ENCODE measurements at regions not wholly inside any gene's neighbourhood (a gene's known extent, or its start where the extent isn't known, plus 50 kb on each side); places are given as distances from the start of the nearest gene placed in this dataset.

GRCh38 chr3:64336488-64336887 lies 111.2 kb upstream of the PRICKLE2 start:
- Mint-ChIP-seq H3K36me3 (ENCODE audit: unreplicated experiment) (no peaks in the 10 kb centered on the region), H3K27me3 (ENCODE audit: unreplicated experiment) (no peaks in the 10 kb centered on the region), H3K9me3 (ENCODE audit: unreplicated experiment) (no peaks in the 10 kb centered on the region), H3K4me3 (ENCODE audit: unreplicated experiment) (no peak overlapping the region), H3K4me1 (ENCODE audit: unreplicated experiment) (peaks cover 36% of the 10 kb centered on the region), H3K27ac (ENCODE audit: unreplicated experiment) (no peak overlapping the region)
- TF ChIP-seq CTCF (IDR thresholded peaks at IDR 0.05) = no peak
- DNase-seq (ENCODE audit: extremely low spot score, unreplicated experiment) = no peak

DNA sequence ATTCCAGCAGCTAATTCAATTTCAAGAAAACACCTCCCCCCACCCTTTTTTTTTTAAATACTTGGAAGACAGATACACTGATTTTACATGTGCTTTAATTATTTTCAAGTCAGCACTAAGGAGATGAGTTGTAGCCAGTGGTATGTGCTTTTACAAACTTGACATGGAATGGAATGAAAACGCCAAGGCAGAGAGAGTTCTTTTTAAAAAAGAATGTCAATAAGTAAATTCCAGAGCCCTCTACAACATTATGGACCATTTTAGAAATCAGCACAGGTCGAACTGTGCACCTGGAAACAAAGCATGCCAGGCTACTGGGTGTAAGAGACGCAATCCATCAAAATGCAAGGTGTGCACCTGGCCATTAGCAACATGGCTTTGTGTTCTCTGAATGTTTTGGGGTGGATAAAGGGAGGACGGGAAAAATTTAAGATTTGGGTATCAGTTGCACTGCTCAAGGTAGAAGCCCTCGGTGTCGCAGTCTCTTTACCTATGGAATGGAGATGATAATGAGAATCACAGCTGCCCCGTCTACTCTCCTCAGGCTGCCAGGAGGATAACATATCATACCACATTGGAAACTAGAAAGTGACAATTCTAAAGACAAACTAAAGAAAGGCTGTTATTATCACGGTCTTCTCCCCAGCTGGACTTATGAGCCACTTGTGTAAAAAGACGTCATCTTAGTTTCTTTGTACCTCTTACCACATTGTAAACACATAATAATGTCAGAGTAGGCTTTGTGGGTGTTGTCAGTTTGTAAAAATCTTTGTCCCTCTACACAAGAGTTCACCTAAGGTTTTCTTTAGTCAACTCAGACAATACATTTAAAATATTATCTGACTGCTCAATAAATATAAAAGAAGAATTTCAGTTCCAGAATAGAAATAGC lies 107.4 kb upstream of the PRICKLE2 start:
- Mint-ChIP-seq H3K27me3 (ENCODE audit: unreplicated experiment) (no peaks in the 10 kb centered on the region), H3K27ac (ENCODE audit: unreplicated experiment) (peak overlapping the region; percentile 9), H3K9me3 (ENCODE audit: unreplicated experiment) (no peaks in the 10 kb centered on the region), H3K36me3 (ENCODE audit: unreplicated experiment) (no peaks in the 10 kb centered on the region), H3K4me3 (ENCODE audit: unreplicated experiment) (no peak overlapping the region), H3K4me1 (ENCODE audit: unreplicated experiment) (peaks cover 25% of the 10 kb centered on the region)
- TF ChIP-seq CTCF (IDR thresholded peaks at IDR 0.05) = no peak
- no peak for DNase-seq (ENCODE audit: extremely low spot score, unreplicated experiment)

GRCh38 chr3:64331605-64332004 lies 106.3 kb upstream of the PRICKLE2 start:
- Mint-ChIP-seq H3K9me3 (ENCODE audit: unreplicated experiment) (no peaks in the 10 kb centered on the region), H3K4me3 (ENCODE audit: unreplicated experiment) (no peak overlapping the region), H3K4me1 (ENCODE audit: unreplicated experiment) (peaks cover 25% of the 10 kb centered on the region), H3K27me3 (ENCODE audit: unreplicated experiment) (no peaks in the 10 kb centered on the region), H3K27ac (ENCODE audit: unreplicated experiment) (peak overlapping the region; percentile 45), H3K36me3 (ENCODE audit: unreplicated experiment) (no peaks in the 10 kb centered on the region)
- DNase-seq (ENCODE audit: extremely low spot score, unreplicated experiment) = no peak
- TF ChIP-seq CTCF (IDR thresholded peaks at IDR 0.05) = no peak

DNA sequence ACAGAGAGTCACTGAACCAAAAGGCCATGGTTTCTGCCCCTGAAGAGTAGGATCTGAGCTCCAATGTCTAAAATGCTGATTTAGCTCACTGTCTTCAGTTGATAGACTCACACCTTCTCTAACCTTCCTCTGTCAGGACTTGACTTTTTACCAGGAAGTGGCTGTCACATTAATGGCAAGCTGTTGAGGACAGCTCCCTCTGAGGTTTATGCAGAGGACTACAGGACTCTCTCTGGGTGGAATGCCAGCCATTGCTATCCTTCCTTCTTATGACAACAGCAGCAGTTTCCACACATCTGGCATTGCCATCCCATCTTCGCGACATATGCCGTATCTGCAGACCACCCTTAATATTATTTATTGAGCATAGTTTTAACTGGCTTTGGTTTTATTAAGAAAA lies 103.8 kb upstream of the PRICKLE2 start:
- peaks cover 3% of the 10 kb centered on the region for H3K36me3 Mint-ChIP-seq (ENCODE audit: unreplicated experiment)
- no peak for TF ChIP-seq CTCF (IDR thresholded peaks at IDR 0.05)
- no peak for DNase-seq (ENCODE audit: extremely low spot score, unreplicated experiment)
- no peaks in the 10 kb centered on the region for H3K27me3 Mint-ChIP-seq (ENCODE audit: unreplicated experiment)
- peaks cover 4% of the 10 kb centered on the region for H3K9me3 Mint-ChIP-seq (ENCODE audit: unreplicated experiment)
- H3K4me1 Mint-ChIP-seq (ENCODE audit: unreplicated experiment) = peaks cover 25% of the 10 kb centered on the region
- H3K27ac Mint-ChIP-seq (ENCODE audit: unreplicated experiment) = no peak overlapping the region
- H3K4me3 Mint-ChIP-seq (ENCODE audit: unreplicated experiment) = no peak overlapping the region

- Mint-ChIP-seq H3K27me3 (ENCODE audit: unreplicated experiment) (no peaks in the 10 kb centered on the region), H3K4me3 (ENCODE audit: unreplicated experiment) (no peak overlapping the region), H3K36me3 (ENCODE audit: unreplicated experiment) (peaks cover 3% of the 10 kb centered on the region), H3K9me3 (ENCODE audit: unreplicated experiment) (peaks cover 4% of the 10 kb centered on the region), H3K27ac (ENCODE audit: unreplicated experiment) (no peak overlapping the region), H3K4me1 (ENCODE audit: unreplicated experiment) (peaks cover 18% of the 10 kb centered on the region)
- TF ChIP-seq CTCF (IDR thresholded peaks at IDR 0.05) = no peak
- no peak for DNase-seq (ENCODE audit: extremely low spot score, unreplicated experiment)
Observed at GRCh38 chr3:64327100-64327804, 102.0 kb upstream of the PRICKLE2 start.
